Stomach (tissue), 8 donors: ENCODE measurements at regions not wholly inside any gene's neighbourhood (a gene's known extent, or its start where the extent isn't known, plus 50 kb on each side); places are given as distances from the start of the nearest gene placed in this dataset.

Source experiments
- DNase-seq, 2 donors: peaks; one replicate each; pipeline versions ENCODE4 v3.0.0 to v3.0.0-alpha.2; 2013 to 2019
- H3K27ac ChIP-seq, 5 donors: fragments of 200-600 bp in 4 of 5; sonication (generic) in 4 of 5; one replicate each; pipeline ENCODE4 v1.5.1; 2013 to 2019; ENCODE audit warnings: mild to moderate bottlenecking in 1 of 5, moderate library complexity in 1 of 5
- H3K27me3 ChIP-seq, 3 donors: fragments of 200-600 bp; sonication (generic); one replicate each; pipeline ENCODE4 v1.5.1; 2017 to 2019; ENCODE audit warnings: mixed run types in 1 of 3
- H3K36me3 ChIP-seq, 4 donors: fragments of 200-600 bp; sonication (generic); 1 replicate in 3 of 4; 2 replicates in 1 of 4; pipeline ENCODE4 v1.5.1; 2016 to 2019
- H3K4me1 ChIP-seq, 4 donors: fragments of 200-600 bp; sonication (generic); one replicate each; pipeline ENCODE4 v1.5.1; 2016 to 2019
- H3K4me3 ChIP-seq, 4 donors: fragments of 200-600 bp; sonication (generic) in 3 of 4; one replicate each; pipeline ENCODE4 v1.5.1; 2016 to 2019; ENCODE audit warnings: mild to moderate bottlenecking in 1 of 4
- H3K9me3 ChIP-seq, 4 donors: fragments of 200-600 bp; sonication (generic); one replicate each; pipeline ENCODE4 v1.5.1; 2016 to 2019
- CTCF ChIP-seq, 7 experiments: fragments of 450-650 bp in 4 of 7; fragments of 200-600 bp in 3 of 7; sonication (generic) in 3 of 7; IDR thresholded peaks; one replicate each; pipeline ENCODE4 v1.5.1; 2016 to 2019; ENCODE audit warnings: antibody characterized with exemption in 7 of 7, control low read depth in 2 of 7, mild to moderate bottlenecking in 1 of 7
- EP300 ChIP-seq: sonication (generic); formaldehyde crosslinking; IDR thresholded peaks from one replicate; pipeline ENCODE4 v1.6.1; 2017; ENCODE audit warnings: antibody characterized with exemption
- POLR2A ChIP-seq, 4 donors: fragments of 450-650 bp; IDR thresholded peaks; one replicate each; pipeline ENCODE4 v1.6.1; 2016; ENCODE audit warnings: antibody characterized with exemption in 4 of 4, control low read depth in 2 of 4, mild to moderate bottlenecking in 1 of 4, moderate library complexity in 1 of 4
- POLR2AphosphoS5 ChIP-seq, 3 donors: sonication (generic); formaldehyde crosslinking; IDR thresholded peaks; one replicate each; pipeline ENCODE4 v1.6.1; 2016; ENCODE audit warnings: antibody characterized with exemption in 3 of 3
- WGBS, 5 donors: extraction: QIAGEN DNeasy Blood & Tissue Kit in 3 of 5; methylation state at CpG; one replicate each; pipeline versions ENCODE4 v1.1.5 to v1.1.7; 2013 to 2018; 5-methylcytosine and 5-hydroxymethylcytosine counted together
- intact Hi-C: fragments of 100-400 bp; cut with DNase I; formaldehyde crosslinking; loops from one replicate; pipeline ENCODE4 v1.15.1; 2023; ENCODE audit warnings: low total_unique reads
- donor health status: healthy with polysubstance abuse.
- donor health status: Bipolar disorder and iron deficiency.
- donor health status: healthy.

GRCh38 chrX:113986427-113986826 lies 597.5 kb upstream of the HTR2C start:
- Histone ChIP-seq H3K4me1 (no peaks in the 10 kb centered on the region), H3K4me3 (no peak overlapping the region), H3K27ac (no peak overlapping the region), H3K9me3 (peaks cover 0 to 8% (median 0%) of the 10 kb centered on the region in 4 donors), H3K36me3 (no peaks in the 10 kb centered on the region), H3K27me3 (peaks cover 0 to 3% (median 0%) of the 10 kb centered on the region in 3 donors)
- 63 to 96% (median 88%) methylated on average over 1 of the region's 1 CpG for WGBS, 5 donors
- TF ChIP-seq EP300 (no peak), CTCF (IDR thresholded peaks at IDR 0.05) (no peak), POLR2AphosphoS5 (IDR thresholded peaks at IDR 0.05) (no peak), POLR2A (IDR thresholded peaks at IDR 0.05) (no peak)
- intact Hi-C loops: no loop called here
- DNase-seq: no peak

GRCh38 chrX:113982766-113983165 lies 601.1 kb upstream of the HTR2C start:
- intact Hi-C loops: no loop called here
- Histone ChIP-seq H3K27ac (no peak overlapping the region), H3K27me3 (no peaks in the 10 kb centered on the region), H3K36me3 (no peaks in the 10 kb centered on the region), H3K4me1 (no peaks in the 10 kb centered on the region), H3K4me3 (no peak overlapping the region), H3K9me3 (peaks cover 0 to 8% (median 0%) of the 10 kb centered on the region in 4 donors)
- DNase-seq: no peak
- TF ChIP-seq CTCF (IDR thresholded peaks at IDR 0.05) (no peak), EP300 (no peak), POLR2AphosphoS5 (IDR thresholded peaks at IDR 0.05) (no peak), POLR2A (IDR thresholded peaks at IDR 0.05) (no peak)
- 68 to 78% (median 74%) methylated on average over 4 of the region's 4 CpGs for WGBS, 5 donors

GRCh38 chrX:113980953-113981352 lies 602.9 kb upstream of the HTR2C start:
- no peak for TF ChIP-seq POLR2AphosphoS5 (IDR thresholded peaks at IDR 0.05)
- TF ChIP-seq EP300: no peak
- no peak for TF ChIP-seq POLR2A (IDR thresholded peaks at IDR 0.05)
- TF ChIP-seq CTCF (IDR thresholded peaks at IDR 0.05): no peak
- Histone ChIP-seq H3K36me3 (no peaks in the 10 kb centered on the region), H3K9me3 (peaks cover 0 to 3% (median 0%) of the 10 kb centered on the region in 4 donors), H3K4me3 (no peak overlapping the region), H3K27me3 (no peaks in the 10 kb centered on the region), H3K27ac (no peak overlapping the region), H3K4me1 (no peaks in the 10 kb centered on the region)
- intact Hi-C loops: no loop called here
- DNase-seq: no peak
- 70 to 90% (median 81%) methylated on average over 2 of the region's 2 CpGs for WGBS, 5 donors

GRCh38 chrX:113977887-113978286 lies 606.0 kb upstream of the HTR2C start:
- Histone ChIP-seq H3K27me3 (no peaks in the 10 kb centered on the region), H3K4me3 (no peak overlapping the region), H3K27ac (no peak overlapping the region), H3K4me1 (no peaks in the 10 kb centered on the region), H3K9me3 (no peaks in the 10 kb centered on the region), H3K36me3 (no peaks in the 10 kb centered on the region)
- TF ChIP-seq EP300: no peak
- no peak for TF ChIP-seq POLR2AphosphoS5 (IDR thresholded peaks at IDR 0.05)
- TF ChIP-seq CTCF (IDR thresholded peaks at IDR 0.05): no peak
- TF ChIP-seq POLR2A (IDR thresholded peaks at IDR 0.05): no peak
- intact Hi-C loops: no loop called here
- DNase-seq: no peak
- 15 to 70% (median 50%) methylated on average over 1 of the region's 1 CpG for WGBS, 5 donors
